ENCODE measurements at regions not wholly inside any gene's neighbourhood (a gene's known extent, or its start where the extent isn't known, plus 50 kb on each side); places are given as distances from the start of the nearest gene placed in this dataset.

GRCh38 chr12:58224536-58225105, 283.3 kb downstream of the ATP23 start:
- no peaks in the 10 kb centered on the region for H3K36me3 ChIP-seq
- DNase-seq = no peak

GRCh38 chr12:58225203-58225877, 284.0 kb downstream of the ATP23 start:
- TF ChIP-seq POLR2A (IDR thresholded peaks at IDR 0.05) (no peak), CTCF (IDR thresholded peaks at IDR 0.05) (no peak)
- Histone ChIP-seq H3K27ac (no peak overlapping the region), H3K4me1 (peaks cover 0 to 10% (median 0%) of the 10 kb centered on the region in 3 donors), H3K36me3 (no peaks in the 10 kb centered on the region), H3K9me3 (no peaks in the 10 kb centered on the region), H3K4me3 (no peak overlapping the region), H3K27me3 (no peaks in the 10 kb centered on the region)
- intact Hi-C loops (cut with DNase I) = no loop called here
- no peak for DNase-seq

More at GRCh38 chr12:58224536-58225105, 283.3 kb downstream of the ATP23 start:
- Histone ChIP-seq H3K4me3 (no peak overlapping the region), H3K27ac (no peak overlapping the region), H3K27me3 (no peaks in the 10 kb centered on the region), H3K4me1 (peaks cover 0 to 10% (median 0%) of the 10 kb centered on the region in 3 donors), H3K9me3 (no peaks in the 10 kb centered on the region)
- intact Hi-C loops (cut with DNase I) = no loop called here
- WGBS, 2 donors = 80 to 90% methylated on average over 3 of the region's 3 CpGs
- TF ChIP-seq CTCF (IDR thresholded peaks at IDR 0.05) (no peak), POLR2A (IDR thresholded peaks at IDR 0.05) (no peak)

- no peak overlapping the region for H3K4me3 ChIP-seq
- H3K36me3 ChIP-seq = no peaks in the 10 kb centered on the region
- no peaks in the 10 kb centered on the region for H3K4me1 ChIP-seq
- no peak for DNase-seq
- 83 to 88% methylated on average over 2 of the region's 2 CpGs for WGBS, 2 donors
- no peak overlapping the region for H3K27ac ChIP-seq
- peaks cover 0 to 9% (median 0%) of the 10 kb centered on the region in 3 donors for H3K9me3 ChIP-seq
- intact Hi-C loops (cut with DNase I) = no loop called here
- TF ChIP-seq CTCF (IDR thresholded peaks at IDR 0.05) (no peak), POLR2A (IDR thresholded peaks at IDR 0.05) (no peak)
- no peaks in the 10 kb centered on the region for H3K27me3 ChIP-seq
Measured at GRCh38 chr12:58233886-58234285, 292.5 kb downstream of the ATP23 start.

GRCh38 chr12:58238411-58238810, 297.0 kb downstream of the ATP23 start:
- Histone ChIP-seq H3K9me3 (no peaks in the 10 kb centered on the region), H3K27ac (no peak overlapping the region), H3K36me3 (no peaks in the 10 kb centered on the region), H3K4me1 (no peaks in the 10 kb centered on the region), H3K27me3 (no peaks in the 10 kb centered on the region), H3K4me3 (no peak overlapping the region)
- no peak for DNase-seq
- no peak for TF ChIP-seq POLR2A (IDR thresholded peaks at IDR 0.05)
- TF ChIP-seq CTCF (IDR thresholded peaks at IDR 0.05) = no peak
- intact Hi-C loops (cut with DNase I) = no loop called here
- 79 to 82% methylated on average over 3 of the region's 3 CpGs for WGBS, 2 donors

GRCh38 chr12:58241099-58241498, 299.7 kb downstream of the ATP23 start:
- Histone ChIP-seq H3K27ac (no peak overlapping the region), H3K4me1 (peaks cover 0 to 6% (median 0%) of the 10 kb centered on the region in 3 donors), H3K9me3 (no peaks in the 10 kb centered on the region), H3K4me3 (no peak overlapping the region), H3K36me3 (no peaks in the 10 kb centered on the region), H3K27me3 (no peaks in the 10 kb centered on the region)
- WGBS, 2 donors = 86 to 90% methylated on average over 5 of the region's 5 CpGs
- no peak for DNase-seq
- TF ChIP-seq CTCF (IDR thresholded peaks at IDR 0.05) (no peak), POLR2A (IDR thresholded peaks at IDR 0.05) (no peak)
- intact Hi-C loops (cut with DNase I) = no loop called here

Measured in esophagus squamous epithelium (tissue), 5 donors.